ENCODE measurements at regions not wholly inside any gene's neighbourhood (a gene's known extent, or its start where the extent isn't known, plus 50 kb on each side); places are given as distances from the start of the nearest gene placed in this dataset.

DNA sequence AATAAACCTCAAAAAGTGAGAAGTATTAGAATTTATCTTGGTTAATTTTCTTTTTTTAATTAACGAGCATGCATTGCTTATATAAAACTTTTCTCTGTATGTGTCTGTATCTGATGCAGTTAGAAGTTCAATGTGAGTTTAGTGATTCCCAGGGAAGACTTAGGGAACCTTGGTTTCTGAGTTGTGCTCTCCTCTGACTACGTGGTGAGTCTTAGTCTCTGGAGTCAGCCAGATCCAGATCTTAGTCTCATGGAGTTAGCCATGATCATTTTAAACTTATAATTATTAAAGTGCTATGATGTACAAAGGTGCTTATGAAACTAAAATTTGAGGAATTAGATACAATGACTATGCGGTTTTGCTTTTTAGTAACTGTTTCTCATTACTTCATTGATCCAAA, 285.3 kb upstream of the DMRT1 start:
- Mint-ChIP-seq H3K4me3 (ENCODE audit: unreplicated experiment) (no peak overlapping the region), H3K27ac (ENCODE audit: unreplicated experiment) (no peak overlapping the region), H3K9me3 (ENCODE audit: low read depth) (no peaks in the 10 kb centered on the region), H3K4me1 (ENCODE audit: low read depth) (no peaks in the 10 kb centered on the region), H3K27me3 (ENCODE audit: low read depth) (peaks cover 29% of the 10 kb centered on the region), H3K36me3 (ENCODE audit: low read depth) (no peaks in the 10 kb centered on the region)
- TF ChIP-seq, protein P1, sequence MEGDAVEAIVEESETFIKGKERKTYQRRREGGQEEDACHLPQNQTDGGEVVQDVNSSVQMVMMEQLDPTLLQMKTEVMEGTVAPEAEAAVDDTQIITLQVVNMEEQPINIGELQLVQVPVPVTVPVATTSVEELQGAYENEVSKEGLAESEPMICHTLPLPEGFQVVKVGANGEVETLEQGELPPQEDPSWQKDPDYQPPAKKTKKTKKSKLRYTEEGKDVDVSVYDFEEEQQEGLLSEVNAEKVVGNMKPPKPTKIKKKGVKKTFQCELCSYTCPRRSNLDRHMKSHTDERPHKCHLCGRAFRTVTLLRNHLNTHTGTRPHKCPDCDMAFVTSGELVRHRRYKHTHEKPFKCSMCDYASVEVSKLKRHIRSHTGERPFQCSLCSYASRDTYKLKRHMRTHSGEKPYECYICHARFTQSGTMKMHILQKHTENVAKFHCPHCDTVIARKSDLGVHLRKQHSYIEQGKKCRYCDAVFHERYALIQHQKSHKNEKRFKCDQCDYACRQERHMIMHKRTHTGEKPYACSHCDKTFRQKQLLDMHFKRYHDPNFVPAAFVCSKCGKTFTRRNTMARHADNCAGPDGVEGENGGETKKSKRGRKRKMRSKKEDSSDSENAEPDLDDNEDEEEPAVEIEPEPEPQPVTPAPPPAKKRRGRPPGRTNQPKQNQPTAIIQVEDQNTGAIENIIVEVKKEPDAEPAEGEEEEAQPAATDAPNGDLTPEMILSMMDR (IDR thresholded peaks at IDR 0.05) = no peak
- DNase-seq (ENCODE audit: low spot score) = no peak

DNA sequence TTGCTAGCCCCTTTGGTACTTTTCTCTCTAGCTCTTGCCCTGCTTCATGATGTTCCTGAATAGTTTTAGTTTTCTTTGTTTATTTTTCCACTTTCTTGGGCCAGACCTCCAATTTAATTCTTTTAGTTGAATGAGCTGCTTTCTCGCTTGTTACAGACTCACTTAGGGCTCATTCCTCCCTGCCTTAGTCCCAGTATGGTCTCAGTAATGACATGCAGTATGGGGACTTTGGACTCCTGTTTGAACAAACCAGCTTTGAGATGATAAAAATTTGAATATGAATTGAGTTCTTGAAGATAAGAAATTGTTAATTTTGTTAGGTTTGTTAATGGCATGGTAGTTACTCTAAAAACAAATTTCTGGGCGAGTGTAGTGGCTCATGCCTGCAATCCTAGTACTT, 284.8 kb upstream of the DMRT1 start:
- Mint-ChIP-seq H3K36me3 (ENCODE audit: low read depth) (no peaks in the 10 kb centered on the region), H3K4me3 (ENCODE audit: unreplicated experiment) (no peak overlapping the region), H3K27ac (ENCODE audit: unreplicated experiment) (no peak overlapping the region), H3K4me1 (ENCODE audit: low read depth) (no peaks in the 10 kb centered on the region), H3K9me3 (ENCODE audit: low read depth) (no peaks in the 10 kb centered on the region), H3K27me3 (ENCODE audit: low read depth) (peaks cover 29% of the 10 kb centered on the region)
- TF ChIP-seq, protein P1 (IDR thresholded peaks at IDR 0.05) = no peak
- DNase-seq (ENCODE audit: low spot score) = no peak

DNA sequence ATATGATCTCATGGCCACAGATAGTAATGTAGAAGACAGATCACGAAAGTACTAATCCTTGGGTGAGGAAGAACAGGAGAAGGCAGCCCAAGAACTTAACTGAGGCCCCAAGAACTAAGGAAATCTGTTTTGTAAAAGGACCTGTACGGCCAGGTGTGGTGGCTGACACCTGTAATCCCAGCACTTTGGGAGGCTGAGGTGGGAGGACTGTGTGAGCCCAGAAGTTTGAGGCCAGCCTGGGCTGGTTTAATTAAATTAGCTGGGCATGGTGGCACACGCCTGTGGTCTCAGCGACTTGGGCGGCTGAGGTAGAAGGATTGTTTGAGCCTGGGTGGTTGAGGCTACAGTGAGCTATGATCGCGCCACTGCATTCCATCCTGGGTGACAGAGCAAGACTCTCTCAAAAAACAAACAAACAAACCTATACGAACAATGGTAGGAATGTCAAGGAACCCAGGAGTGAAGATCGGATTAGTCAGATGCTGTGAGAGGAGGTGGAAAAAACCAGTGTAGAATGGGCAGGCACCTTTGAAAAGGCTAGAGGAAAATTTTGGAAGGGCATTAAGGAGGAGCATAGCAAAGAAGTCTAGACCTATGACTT, 283.8 kb upstream of the DMRT1 start:
- DNase-seq (ENCODE audit: low spot score) = no peak
- TF ChIP-seq, protein P1 (IDR thresholded peaks at IDR 0.05) = no peak
- Mint-ChIP-seq H3K4me1 (ENCODE audit: low read depth) (no peaks in the 10 kb centered on the region), H3K27me3 (ENCODE audit: low read depth) (peaks cover 26% of the 10 kb centered on the region), H3K36me3 (ENCODE audit: low read depth) (no peaks in the 10 kb centered on the region), H3K4me3 (ENCODE audit: unreplicated experiment) (no peak overlapping the region), H3K9me3 (ENCODE audit: low read depth) (no peaks in the 10 kb centered on the region), H3K27ac (ENCODE audit: unreplicated experiment) (no peak overlapping the region)

DNA sequence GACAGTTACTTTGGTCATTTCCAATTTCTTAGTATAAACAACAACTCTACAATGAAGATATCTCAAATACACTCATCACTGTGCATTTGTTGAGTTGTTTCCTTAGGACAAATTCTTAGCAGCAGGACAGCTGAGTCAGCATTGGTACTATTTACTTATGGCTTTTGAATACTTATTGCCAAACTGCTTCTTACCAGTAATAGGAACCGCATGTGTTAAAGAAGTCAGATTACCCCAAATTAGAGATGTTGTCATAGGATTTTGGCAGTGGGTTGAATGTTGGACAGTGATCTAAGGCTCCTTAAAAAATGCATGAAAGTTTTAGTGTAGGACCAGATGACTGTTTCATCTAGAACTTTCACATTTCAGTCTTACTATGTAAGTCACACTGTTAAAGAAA, 280.1 kb upstream of the DMRT1 start:
- H3K27ac Mint-ChIP-seq (ENCODE audit: unreplicated experiment) = no peak overlapping the region
- H3K9me3 Mint-ChIP-seq (ENCODE audit: low read depth) = peaks cover 9% of the 10 kb centered on the region
- TF ChIP-seq, protein P1 (IDR thresholded peaks at IDR 0.05) = no peak
- no peaks in the 10 kb centered on the region for H3K36me3 Mint-ChIP-seq (ENCODE audit: low read depth)
- H3K4me1 Mint-ChIP-seq (ENCODE audit: low read depth) = no peaks in the 10 kb centered on the region
- no peak overlapping the region for H3K4me3 Mint-ChIP-seq (ENCODE audit: unreplicated experiment)
- DNase-seq (ENCODE audit: low spot score) = no peak
- peaks cover 19% of the 10 kb centered on the region for H3K27me3 Mint-ChIP-seq (ENCODE audit: low read depth)

DNA sequence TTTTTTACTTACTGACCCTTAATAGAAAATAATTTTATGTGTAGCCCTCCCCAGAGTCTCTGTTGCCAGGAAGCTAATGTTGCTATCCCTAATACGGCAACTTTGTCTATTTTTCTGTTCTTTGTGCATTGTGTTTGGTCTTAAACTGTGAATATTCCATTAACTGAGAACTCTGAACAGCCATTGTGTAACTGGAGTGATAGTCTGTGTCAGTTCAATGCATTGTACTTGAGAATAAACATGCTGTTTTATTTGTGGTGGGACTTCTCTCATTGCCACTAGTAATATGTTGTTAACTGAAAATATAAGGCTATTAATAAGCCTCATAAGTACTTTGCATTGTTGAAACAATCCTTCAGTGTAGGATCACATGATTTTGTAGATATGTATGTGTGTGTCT, 278.3 kb upstream of the DMRT1 start:
- no peak overlapping the region for H3K27ac Mint-ChIP-seq (ENCODE audit: unreplicated experiment)
- H3K4me3 Mint-ChIP-seq (ENCODE audit: unreplicated experiment) = no peak overlapping the region
- H3K9me3 Mint-ChIP-seq (ENCODE audit: low read depth) = peaks cover 20% of the 10 kb centered on the region
- no peak for DNase-seq (ENCODE audit: low spot score)
- H3K27me3 Mint-ChIP-seq (ENCODE audit: low read depth) = peaks cover 16% of the 10 kb centered on the region
- TF ChIP-seq, protein P1 (IDR thresholded peaks at IDR 0.05) = no peak
- H3K36me3 Mint-ChIP-seq (ENCODE audit: low read depth) = no peaks in the 10 kb centered on the region
- H3K4me1 Mint-ChIP-seq (ENCODE audit: low read depth) = no peaks in the 10 kb centered on the region
